OCI-LY3 (cell line): ENCODE measurements at regions not wholly inside any gene's neighbourhood (a gene's known extent, or its start where the extent isn't known, plus 50 kb on each side); places are given as distances from the start of the nearest gene placed in this dataset.

ENCODE experiments used
- EZH2phosphoT487 ChIP-seq: fragments of 200-600 bp; shearing (Covaris generic); IDR thresholded peaks from 2 replicates; pipeline ENCODE4 v1.6.1; 2018; ENCODE audit warnings: antibody characterized with exemption, mixed run types, low read depth
- TF ChIP-seq, protein P1 (sequence below): fragments of 200-600, 300-600 bp; sonication (generic); IDR thresholded peaks from 2 replicates; pipeline ENCODE4 v1.5.1; 2014; ENCODE audit warnings: antibody characterized with exemption, low read length, low read depth

DNA sequence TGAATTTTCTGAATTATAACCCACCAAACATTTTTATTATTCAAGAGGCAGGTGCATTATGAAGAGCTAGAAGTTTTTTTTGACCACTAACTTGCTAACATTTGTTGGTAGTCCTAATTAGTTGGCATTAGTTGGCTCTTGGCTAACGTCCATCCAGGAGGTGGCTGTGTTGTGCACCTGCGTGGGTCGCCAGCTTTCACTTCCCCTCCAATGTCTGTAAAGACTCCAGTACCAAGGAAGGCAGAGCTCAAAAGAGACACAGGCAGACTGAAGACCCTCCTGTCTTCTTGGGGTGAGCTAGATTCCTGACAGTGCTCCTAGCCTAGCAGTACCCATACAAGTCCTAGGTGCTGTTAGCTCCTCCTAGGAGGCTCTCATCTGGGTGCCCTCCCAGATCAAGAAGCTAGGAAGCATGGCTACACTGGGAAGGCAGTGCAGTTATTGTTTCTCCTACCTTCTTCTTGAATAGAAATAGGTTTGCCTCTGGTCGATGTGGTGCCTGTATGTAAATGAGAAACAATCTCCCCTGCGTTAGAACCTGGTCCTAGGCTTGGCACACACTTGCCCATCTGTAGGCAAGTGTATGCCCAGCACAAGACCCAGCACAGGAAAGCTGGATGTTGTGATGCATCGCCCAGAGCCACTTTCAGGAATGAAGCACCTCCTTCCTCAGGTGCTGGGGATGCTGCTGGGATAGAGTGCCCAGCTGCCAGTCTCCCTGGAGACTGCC, 190.9 kb downstream of the ICE1 start:
- TF ChIP-seq, protein P1, sequence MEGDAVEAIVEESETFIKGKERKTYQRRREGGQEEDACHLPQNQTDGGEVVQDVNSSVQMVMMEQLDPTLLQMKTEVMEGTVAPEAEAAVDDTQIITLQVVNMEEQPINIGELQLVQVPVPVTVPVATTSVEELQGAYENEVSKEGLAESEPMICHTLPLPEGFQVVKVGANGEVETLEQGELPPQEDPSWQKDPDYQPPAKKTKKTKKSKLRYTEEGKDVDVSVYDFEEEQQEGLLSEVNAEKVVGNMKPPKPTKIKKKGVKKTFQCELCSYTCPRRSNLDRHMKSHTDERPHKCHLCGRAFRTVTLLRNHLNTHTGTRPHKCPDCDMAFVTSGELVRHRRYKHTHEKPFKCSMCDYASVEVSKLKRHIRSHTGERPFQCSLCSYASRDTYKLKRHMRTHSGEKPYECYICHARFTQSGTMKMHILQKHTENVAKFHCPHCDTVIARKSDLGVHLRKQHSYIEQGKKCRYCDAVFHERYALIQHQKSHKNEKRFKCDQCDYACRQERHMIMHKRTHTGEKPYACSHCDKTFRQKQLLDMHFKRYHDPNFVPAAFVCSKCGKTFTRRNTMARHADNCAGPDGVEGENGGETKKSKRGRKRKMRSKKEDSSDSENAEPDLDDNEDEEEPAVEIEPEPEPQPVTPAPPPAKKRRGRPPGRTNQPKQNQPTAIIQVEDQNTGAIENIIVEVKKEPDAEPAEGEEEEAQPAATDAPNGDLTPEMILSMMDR: no peak
- TF ChIP-seq EZH2phosphoT487: no peak
